ENCODE measurements at regions not wholly inside any gene's neighbourhood (a gene's known extent, or its start where the extent isn't known, plus 50 kb on each side); places are given as distances from the start of the nearest gene placed in this dataset.

- CTCF ChIA-PET: no interaction called here
- POLR2A ChIA-PET: no interaction called here
Measured at GRCh38 chr16:48682971-48683370, 73.0 kb upstream of the N4BP1 start.

DNA sequence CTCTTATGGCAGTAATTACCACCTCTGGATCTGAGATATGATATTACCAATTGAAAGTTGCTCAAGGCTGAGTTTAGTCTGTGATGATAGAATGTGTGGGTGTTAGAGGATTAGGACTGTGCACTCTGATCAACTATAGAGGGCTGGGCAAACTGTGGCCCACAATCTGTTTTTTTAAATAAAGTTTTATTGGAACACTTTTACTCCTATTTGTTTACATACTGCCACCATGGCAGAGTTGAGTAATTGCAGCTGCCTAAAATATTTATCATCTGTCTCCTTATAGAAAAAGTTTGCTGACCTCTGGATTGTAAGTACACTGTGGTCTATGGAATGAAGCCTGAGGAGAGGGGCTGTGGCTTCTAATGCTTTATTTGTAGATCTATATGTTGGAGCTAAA is 71.5 kb upstream of the N4BP1 start:
- Histone ChIP-seq H4K20me1 (ENCODE audit: insufficient read depth) (no peaks in the 10 kb centered on the region), H3K4me1 (ENCODE audit: control insufficient read depth in 1 of 2, insufficient read depth in 2 of 2, low read length in 2 of 2) (no peaks in the 10 kb centered on the region), H3K27me3 (ENCODE audit: insufficient read depth, low read length) (peaks cover 6% of the 10 kb centered on the region; the same call in 1 of the 2 replicates), H3K9ac (ENCODE audit: low read length) (no peak overlapping the region), H3K36me3 (ENCODE audit: control insufficient read depth in 1 of 2, insufficient read depth in 2 of 2, low read length in 2 of 2) (no peaks in the 10 kb centered on the region), H3K4me2 (ENCODE audit: low read length) (no peak overlapping the region), H2AFZ (ENCODE audit: low read depth, low read length, poor library complexity, severe bottlenecking) (no peak overlapping the region), H3K9me3 (ENCODE audit: control insufficient read depth in 1 of 2, insufficient read depth in 1 of 2, low read depth in 1 of 2, low read length in 2 of 2) (no peaks in the 10 kb centered on the region), H3K4me3 (replicated peaks in 1 of 2; ENCODE audit: low read depth in 1 of 2, low read length in 2 of 2) (no peak overlapping the region), H3K9me2 (ENCODE audit: insufficient read depth) (no peaks in the 10 kb centered on the region), H3K79me2 (ENCODE audit: insufficient read depth, low read length) (no peaks in the 10 kb centered on the region), H3K27ac (ENCODE audit: low read depth, low read length) (no peak overlapping the region)
- ChIA-PET POLR2A (no interaction called here), CTCF (no interaction called here), RAD21 (ENCODE audit: low non-redundant PET in 1 of 2, low total read pairs in 2 of 2, uncharacterized antibody in 2 of 2, unreplicated experiment in 2 of 2) (no interaction called here)
- intact Hi-C loops (cut with micrococcal nuclease): no loop called here
- no peak for DNase-seq (ENCODE audit: low read depth, low spot score)
- no TSS peak for BruUV-seq (replicated peaks)
- TF ChIP-seq, protein P1, sequence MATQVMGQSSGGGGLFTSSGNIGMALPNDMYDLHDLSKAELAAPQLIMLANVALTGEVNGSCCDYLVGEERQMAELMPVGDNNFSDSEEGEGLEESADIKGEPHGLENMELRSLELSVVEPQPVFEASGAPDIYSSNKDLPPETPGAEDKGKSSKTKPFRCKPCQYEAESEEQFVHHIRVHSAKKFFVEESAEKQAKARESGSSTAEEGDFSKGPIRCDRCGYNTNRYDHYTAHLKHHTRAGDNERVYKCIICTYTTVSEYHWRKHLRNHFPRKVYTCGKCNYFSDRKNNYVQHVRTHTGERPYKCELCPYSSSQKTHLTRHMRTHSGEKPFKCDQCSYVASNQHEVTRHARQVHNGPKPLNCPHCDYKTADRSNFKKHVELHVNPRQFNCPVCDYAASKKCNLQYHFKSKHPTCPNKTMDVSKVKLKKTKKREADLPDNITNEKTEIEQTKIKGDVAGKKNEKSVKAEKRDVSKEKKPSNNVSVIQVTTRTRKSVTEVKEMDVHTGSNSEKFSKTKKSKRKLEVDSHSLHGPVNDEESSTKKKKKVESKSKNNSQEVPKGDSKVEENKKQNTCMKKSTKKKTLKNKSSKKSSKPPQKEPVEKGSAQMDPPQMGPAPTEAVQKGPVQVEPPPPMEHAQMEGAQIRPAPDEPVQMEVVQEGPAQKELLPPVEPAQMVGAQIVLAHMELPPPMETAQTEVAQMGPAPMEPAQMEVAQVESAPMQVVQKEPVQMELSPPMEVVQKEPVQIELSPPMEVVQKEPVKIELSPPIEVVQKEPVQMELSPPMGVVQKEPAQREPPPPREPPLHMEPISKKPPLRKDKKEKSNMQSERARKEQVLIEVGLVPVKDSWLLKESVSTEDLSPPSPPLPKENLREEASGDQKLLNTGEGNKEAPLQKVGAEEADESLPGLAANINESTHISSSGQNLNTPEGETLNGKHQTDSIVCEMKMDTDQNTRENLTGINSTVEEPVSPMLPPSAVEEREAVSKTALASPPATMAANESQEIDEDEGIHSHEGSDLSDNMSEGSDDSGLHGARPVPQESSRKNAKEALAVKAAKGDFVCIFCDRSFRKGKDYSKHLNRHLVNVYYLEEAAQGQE (IDR thresholded peaks at IDR 0.05; ENCODE audit: low read depth): no peak
- TF ChIP-seq, protein P2, sequence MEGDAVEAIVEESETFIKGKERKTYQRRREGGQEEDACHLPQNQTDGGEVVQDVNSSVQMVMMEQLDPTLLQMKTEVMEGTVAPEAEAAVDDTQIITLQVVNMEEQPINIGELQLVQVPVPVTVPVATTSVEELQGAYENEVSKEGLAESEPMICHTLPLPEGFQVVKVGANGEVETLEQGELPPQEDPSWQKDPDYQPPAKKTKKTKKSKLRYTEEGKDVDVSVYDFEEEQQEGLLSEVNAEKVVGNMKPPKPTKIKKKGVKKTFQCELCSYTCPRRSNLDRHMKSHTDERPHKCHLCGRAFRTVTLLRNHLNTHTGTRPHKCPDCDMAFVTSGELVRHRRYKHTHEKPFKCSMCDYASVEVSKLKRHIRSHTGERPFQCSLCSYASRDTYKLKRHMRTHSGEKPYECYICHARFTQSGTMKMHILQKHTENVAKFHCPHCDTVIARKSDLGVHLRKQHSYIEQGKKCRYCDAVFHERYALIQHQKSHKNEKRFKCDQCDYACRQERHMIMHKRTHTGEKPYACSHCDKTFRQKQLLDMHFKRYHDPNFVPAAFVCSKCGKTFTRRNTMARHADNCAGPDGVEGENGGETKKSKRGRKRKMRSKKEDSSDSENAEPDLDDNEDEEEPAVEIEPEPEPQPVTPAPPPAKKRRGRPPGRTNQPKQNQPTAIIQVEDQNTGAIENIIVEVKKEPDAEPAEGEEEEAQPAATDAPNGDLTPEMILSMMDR (IDR thresholded peaks at IDR 0.05 in 2 of 3, conservative IDR thresholded peaks at IDR 0.05 in 1 of 3; ENCODE audit: borderline replicate concordance in 1 of 3, insufficient read depth in 1 of 3, low read depth in 2 of 3, low read length in 2 of 3): peak in 1 of 3 experiments; percentile 27; a peak in 2 of 6 replicates
- ATAC-seq: no peak; the same call in 1 of the 2 replicates

More at GRCh38 chr16:48682971-48683370, 73.0 kb upstream of the N4BP1 start:
- no peak for TF ChIP-seq YY1 (IDR thresholded peaks at IDR 0.05; ENCODE audit: extremely low read depth, insufficient replicate concordance, low read depth, low read length)
- no peak for TF ChIP-seq CBX3 (IDR thresholded peaks at IDR 0.05; ENCODE audit: low read depth)
- no peak for TF ChIP-seq FOSL1 (IDR thresholded peaks at IDR 0.05; ENCODE audit: low read depth)
- TF ChIP-seq ZFX (IDR thresholded peaks at IDR 0.05): no peak
- Histone ChIP-seq H2AFZ (ENCODE audit: low read depth, low read length, poor library complexity, severe bottlenecking) (no peak overlapping the region), H3K4me1 (ENCODE audit: control insufficient read depth in 1 of 2, insufficient read depth in 2 of 2, low read length in 2 of 2) (no peaks in the 10 kb centered on the region), H3K9me2 (ENCODE audit: insufficient read depth) (no peaks in the 10 kb centered on the region), H3K4me3 (replicated peaks in 1 of 2; ENCODE audit: low read depth in 1 of 2, low read length in 2 of 2) (no peak overlapping the region), H3K27me3 (ENCODE audit: insufficient read depth, low read length) (peaks cover 6% of the 10 kb centered on the region; the same call in 1 of the 2 replicates), H3K36me3 (ENCODE audit: control insufficient read depth in 1 of 2, insufficient read depth in 2 of 2, low read length in 2 of 2) (no peaks in the 10 kb centered on the region), H3K27ac (ENCODE audit: low read depth, low read length) (no peak overlapping the region), H3K9me3 (ENCODE audit: control insufficient read depth in 1 of 2, insufficient read depth in 1 of 2, low read depth in 1 of 2, low read length in 2 of 2) (no peaks in the 10 kb centered on the region), H3K9ac (ENCODE audit: low read length) (no peak overlapping the region), H3K4me2 (ENCODE audit: low read length) (no peak overlapping the region), H3K79me2 (ENCODE audit: insufficient read depth, low read length) (no peaks in the 10 kb centered on the region), H4K20me1 (ENCODE audit: insufficient read depth) (no peaks in the 10 kb centered on the region)
- DNase-seq (ENCODE audit: low read depth, low spot score) (no peak), ATAC-seq (no peak)
- intact Hi-C loops (cut with micrococcal nuclease): no loop called here
- BruUV-seq (replicated peaks): no TSS peak
- RAD21 ChIA-PET (ENCODE audit: low non-redundant PET in 1 of 2, low total read pairs in 2 of 2, uncharacterized antibody in 2 of 2, unreplicated experiment in 2 of 2): no interaction called here
